ENCODE measurements at regions not wholly inside any gene's neighbourhood (a gene's known extent, or its start where the extent isn't known, plus 50 kb on each side); places are given as distances from the start of the nearest gene placed in this dataset.
"Not testable (repeated sequence)": the region's sequence is repeated elsewhere in the genome, so short reads cannot be mapped to it uniquely, and the experiment has no call there.

- no peak for DNase-seq (ENCODE audit: low spot score)
Measured at GRCh38 chr6:113668641-113669408, 188.3 kb upstream of the MARCKS start.

DNA sequence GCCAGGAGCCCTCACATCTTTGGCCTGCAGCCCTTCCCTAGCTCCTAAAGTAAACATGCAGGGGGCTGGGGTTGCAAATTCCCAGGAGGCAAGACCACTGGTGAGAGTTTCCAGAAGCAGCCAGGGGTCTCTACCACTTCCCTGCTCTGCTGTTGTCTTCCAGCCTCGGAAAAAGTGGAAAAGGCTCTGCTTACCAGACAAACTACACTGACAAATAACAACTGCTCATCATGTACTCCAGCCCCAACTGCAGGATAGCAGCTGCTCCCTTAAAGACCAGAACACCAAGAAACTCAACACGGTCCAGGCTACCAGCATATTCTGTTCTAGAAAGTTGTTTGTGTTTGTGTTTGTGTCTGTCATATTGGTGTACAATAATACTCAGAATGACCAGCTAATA is 187.5 kb upstream of the MARCKS start:
- no peak for DNase-seq (ENCODE audit: low spot score)

DNA sequence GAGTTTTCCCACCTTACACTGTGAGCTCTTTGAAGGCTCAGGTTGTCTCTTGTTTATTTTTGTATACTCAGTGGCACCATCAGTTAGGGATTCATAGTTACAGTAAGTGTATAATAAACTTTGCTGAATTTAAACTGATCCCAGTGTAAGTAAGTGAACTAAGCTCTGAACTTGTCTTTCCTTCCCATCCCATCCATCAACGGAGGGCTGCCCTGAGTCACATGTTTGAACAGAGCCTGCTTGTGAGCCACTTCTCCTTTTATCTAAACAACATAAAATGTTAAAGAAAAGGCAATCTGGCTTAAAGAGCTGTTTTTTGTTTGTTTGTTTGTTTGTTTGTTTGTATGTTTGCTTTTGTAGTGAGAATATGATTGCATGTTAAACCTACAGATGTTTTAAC is 185.7 kb upstream of the MARCKS start:
- DNase-seq (ENCODE audit: low spot score), result no peak

GRCh38 chr6:113672491-113673149 is 184.5 kb upstream of the MARCKS start:
- DNase-seq (ENCODE audit: low spot score), result no peak

DNA sequence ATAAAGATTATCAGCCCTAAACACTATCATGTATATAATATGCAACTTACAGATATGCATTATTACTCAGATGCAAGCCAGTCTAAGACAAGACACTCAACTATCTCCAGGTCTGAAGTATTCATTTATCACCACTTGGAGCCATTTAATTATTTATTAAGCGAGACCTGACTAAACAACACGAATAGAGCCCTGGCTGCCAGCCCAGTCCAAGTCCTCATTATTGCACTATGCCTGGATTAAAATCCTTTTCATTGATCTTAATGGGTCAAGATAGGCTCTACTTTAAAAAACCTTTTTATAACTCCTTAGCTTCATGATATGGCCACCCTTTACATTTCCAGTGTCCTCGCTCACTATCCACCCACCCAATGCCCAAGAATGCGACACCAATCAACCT is 183.1 kb upstream of the MARCKS start:
- DNase-seq (ENCODE audit: low spot score), result no peak

DNA sequence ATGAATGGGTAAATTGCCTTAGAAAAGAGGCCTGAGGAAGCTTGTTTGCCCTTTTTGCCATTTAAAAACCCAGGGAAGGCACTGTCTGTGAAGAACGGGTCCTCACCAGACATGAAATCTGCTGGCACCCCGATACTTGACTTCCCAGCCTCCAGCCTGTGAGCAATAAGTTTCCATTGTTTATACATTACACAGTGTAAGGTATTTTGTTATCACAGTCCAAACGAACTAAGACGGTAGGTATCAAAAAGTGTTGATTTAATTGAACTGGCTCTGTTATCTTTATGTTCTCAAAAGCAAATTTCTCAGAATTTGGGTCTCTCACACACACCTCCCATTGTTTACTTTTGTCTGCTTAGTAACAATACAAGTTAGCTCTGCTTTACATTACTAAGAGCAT is 181.1 kb upstream of the MARCKS start:
- no peak for DNase-seq (ENCODE audit: low spot score)

GRCh38 chr6:113676968-113677367 is 180.2 kb upstream of the MARCKS start:
- no peak for DNase-seq (ENCODE audit: low spot score)

- no peak for DNase-seq (ENCODE audit: low spot score)
Measured at GRCh38 chr6:113679051-113679450, 178.1 kb upstream of the MARCKS start.

GRCh38 chr6:113680301-113680700 is 176.8 kb upstream of the MARCKS start:
- no peak for DNase-seq (ENCODE audit: low spot score)

DNA sequence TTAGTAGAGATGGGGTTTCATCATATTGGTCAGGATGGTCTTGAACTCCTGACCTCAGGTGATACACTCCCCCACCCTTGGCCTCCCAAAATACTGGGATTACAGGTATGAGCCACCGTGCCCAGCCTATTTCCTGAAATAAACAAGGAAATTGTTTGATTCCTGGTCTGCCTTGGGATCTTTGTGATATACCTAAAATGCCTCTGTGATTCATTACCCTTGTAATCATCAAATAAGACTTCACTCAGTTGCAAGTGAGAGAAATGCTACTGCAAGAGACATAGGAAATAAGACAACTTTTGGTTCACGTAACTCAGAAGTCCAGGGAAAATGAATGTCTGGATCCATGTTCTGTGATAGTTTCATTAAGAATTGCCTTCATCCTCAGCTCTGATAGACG is 173.2 kb upstream of the MARCKS start:
- DNase-seq (ENCODE audit: low spot score), result no peak

DNA sequence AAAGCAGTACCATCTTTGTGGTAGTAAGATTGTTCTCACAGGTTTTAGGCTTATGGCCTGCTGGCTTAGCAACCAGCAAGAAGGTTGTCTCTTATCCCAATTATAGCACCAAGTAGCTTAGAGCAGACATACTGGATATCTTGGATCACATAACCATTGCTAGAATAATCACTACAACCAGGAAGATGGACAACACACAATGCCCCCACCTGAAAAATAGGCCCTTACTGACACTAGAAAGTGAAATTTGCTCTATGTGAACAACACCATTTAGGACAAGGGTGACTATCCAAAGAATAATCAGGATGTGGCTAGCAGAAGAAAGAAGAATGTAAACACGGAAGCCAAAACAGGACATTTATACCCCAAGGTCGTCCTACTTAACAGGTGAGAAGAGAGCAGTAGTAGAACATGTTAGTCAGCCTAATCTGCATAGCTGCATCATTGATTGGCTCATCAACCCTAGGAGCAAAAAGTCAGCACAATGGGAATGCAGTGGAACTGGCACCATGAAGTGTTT is 172.7 kb upstream of the MARCKS start:
- DNase-seq (ENCODE audit: low spot score), result no peak

- no peak for DNase-seq (ENCODE audit: low spot score)
Measured at GRCh38 chr6:113686049-113686448, 171.1 kb upstream of the MARCKS start.

DNA sequence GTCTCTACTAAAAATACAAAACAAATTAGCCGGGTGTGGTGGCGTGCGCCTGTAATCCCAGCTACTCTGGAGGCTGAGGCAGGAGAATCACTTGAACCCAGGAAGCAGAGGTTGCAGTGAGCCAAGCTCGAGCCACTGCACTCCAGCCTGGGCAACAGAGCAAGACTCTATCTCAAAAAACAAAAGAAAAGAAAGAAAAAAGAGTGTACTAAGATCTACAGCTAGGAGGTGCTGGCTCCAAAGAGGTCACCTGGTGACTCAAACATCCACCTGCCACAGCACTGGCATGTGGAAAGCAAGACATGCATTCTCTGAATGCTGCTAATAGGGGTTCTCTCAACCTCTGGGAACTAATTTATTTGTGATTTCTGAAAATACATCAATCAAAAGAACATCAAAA is 167.5 kb upstream of the MARCKS start:
- not testable (repeated sequence) for DNase-seq (ENCODE audit: low spot score)

GRCh38 chr6:113690281-113691259 is 166.6 kb upstream of the MARCKS start:
- no peak for DNase-seq (ENCODE audit: low spot score)

GRCh38 chr6:113691260-113691656 is 165.9 kb upstream of the MARCKS start:
- DNase-seq (ENCODE audit: low spot score), result no peak

- DNase-seq (ENCODE audit: low spot score), result no peak
Measured at GRCh38 chr6:113693851-113694250, 163.3 kb upstream of the MARCKS start.

DNA sequence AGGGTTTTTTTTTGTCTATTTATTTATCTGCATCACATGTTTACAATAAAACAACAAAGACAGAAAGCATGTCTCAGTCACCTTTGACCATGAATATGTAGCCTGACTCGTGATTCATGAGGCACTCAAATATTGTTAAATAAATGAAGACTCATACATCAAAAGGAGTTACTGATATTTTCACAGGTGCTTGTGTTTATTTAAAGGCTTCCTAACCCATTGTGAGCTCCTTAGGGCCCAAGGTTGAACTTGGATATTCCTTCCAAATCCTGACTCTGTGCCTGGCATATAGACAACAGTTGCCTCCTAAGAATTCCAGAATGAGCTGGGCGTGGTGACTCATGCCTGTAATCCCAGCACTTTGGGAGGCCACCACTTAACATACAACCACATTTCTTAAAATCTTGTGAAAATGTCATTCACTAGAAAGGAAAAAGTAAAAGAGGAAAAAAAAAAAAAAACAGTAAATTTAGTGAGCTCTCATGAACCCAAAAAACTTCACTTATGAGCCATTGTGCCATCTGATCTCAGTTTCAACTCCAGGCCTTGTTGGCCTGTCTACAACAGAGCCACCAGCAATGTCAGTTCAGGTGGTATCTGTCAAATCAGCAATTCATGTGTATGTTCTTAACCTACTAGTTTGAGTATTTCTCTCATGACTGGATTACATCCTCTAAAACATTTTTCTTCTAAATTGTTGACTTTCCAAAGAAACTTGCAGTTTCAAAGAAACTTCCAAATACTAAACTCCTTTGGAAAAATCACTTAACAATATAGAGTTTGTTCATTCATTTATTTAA is 162.7 kb upstream of the MARCKS start:
- no peak for DNase-seq (ENCODE audit: low spot score)

DNA sequence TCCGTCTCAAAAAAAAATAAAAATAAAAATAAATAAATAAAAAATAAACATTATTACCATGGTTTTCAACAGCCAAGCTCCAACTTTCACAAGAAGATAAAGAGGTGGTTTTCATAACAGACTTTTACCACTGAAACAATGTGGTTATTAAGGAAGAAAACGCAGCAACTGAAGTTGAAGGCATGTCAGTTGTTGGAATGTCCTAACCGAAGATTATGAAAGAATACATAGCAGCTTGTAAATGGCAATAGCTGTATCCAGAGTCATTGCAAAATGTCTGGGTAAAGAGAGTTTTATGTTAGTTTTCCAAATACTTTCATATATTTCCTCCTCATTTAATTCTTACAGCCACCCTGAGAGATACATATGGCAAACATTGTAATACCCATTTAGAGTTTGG is 161.6 kb upstream of the MARCKS start:
- no peak for DNase-seq (ENCODE audit: low spot score)

- no peak for DNase-seq (ENCODE audit: low spot score)
Measured at GRCh38 chr6:113696960-113697359, 160.2 kb upstream of the MARCKS start.

GRCh38 chr6:113697632-113698410 is 159.3 kb upstream of the MARCKS start:
- DNase-seq (ENCODE audit: low spot score), result no peak

GRCh38 chr6:113699239-113699638 is 157.9 kb upstream of the MARCKS start:
- no peak for DNase-seq (ENCODE audit: low spot score)
